ENCODE measurements at regions not wholly inside any gene's neighbourhood (a gene's known extent, or its start where the extent isn't known, plus 50 kb on each side); places are given as distances from the start of the nearest gene placed in this dataset.
"Not testable (repeated sequence)": the region's sequence is repeated elsewhere in the genome, so short reads cannot be mapped to it uniquely, and the experiment has no call there.

GRCh38 chr14:25303934-25304333 lies 254.0 kb upstream of the STXBP6 start:
- DNase-seq: no peak

- no peak for DNase-seq
Observed at GRCh38 chr14:25298238-25298637, 248.3 kb upstream of the STXBP6 start.

- DNase-seq: not testable (repeated sequence)
Observed at GRCh38 chr14:25290154-25290553, 240.2 kb upstream of the STXBP6 start.

- no peak for DNase-seq
Observed at GRCh38 chr14:25274529-25274928, 224.6 kb upstream of the STXBP6 start.

- DNase-seq: no peak
Observed at GRCh38 chr14:25267186-25267585, 217.2 kb upstream of the STXBP6 start.

GRCh38 chr14:25259470-25259869 lies 209.5 kb upstream of the STXBP6 start:
- no peak for DNase-seq

GRCh38 chr14:25252793-25253192 lies 202.8 kb upstream of the STXBP6 start:
- DNase-seq: no peak

- DNase-seq: no peak
Observed at GRCh38 chr14:25250516-25250915, 200.6 kb upstream of the STXBP6 start.

- DNase-seq: no peak
Observed at GRCh38 chr14:25247609-25248008, 197.7 kb upstream of the STXBP6 start.

- DNase-seq: no peak
Observed at GRCh38 chr14:25246751-25247150, 196.8 kb upstream of the STXBP6 start.

- DNase-seq: no peak
Observed at GRCh38 chr14:25239170-25239569, 189.2 kb upstream of the STXBP6 start.

- DNase-seq: no peak
Observed at GRCh38 chr14:25237845-25238244, 187.9 kb upstream of the STXBP6 start.

- no peak for DNase-seq
Observed at GRCh38 chr14:25233613-25234012, 183.7 kb upstream of the STXBP6 start.

GRCh38 chr14:25231004-25231403 lies 181.1 kb upstream of the STXBP6 start:
- no peak for DNase-seq

GRCh38 chr14:25226214-25226613 lies 176.3 kb upstream of the STXBP6 start:
- DNase-seq: no peak

- DNase-seq: no peak
Observed at GRCh38 chr14:25222256-25222655, 172.3 kb upstream of the STXBP6 start.

- DNase-seq: no peak
Observed at GRCh38 chr14:25220514-25220913, 170.6 kb upstream of the STXBP6 start.

GRCh38 chr14:25215607-25216006 lies 165.7 kb upstream of the STXBP6 start:
- no peak for DNase-seq

GRCh38 chr14:25197885-25198284 lies 147.9 kb upstream of the STXBP6 start:
- DNase-seq: no peak

- no peak for DNase-seq
Observed at GRCh38 chr14:25180221-25180620, 130.3 kb upstream of the STXBP6 start.

- no peak for DNase-seq
Observed at GRCh38 chr14:25178255-25178654, 128.3 kb upstream of the STXBP6 start.

- no peak for DNase-seq
Observed at GRCh38 chr14:25150934-25151790, 101.2 kb upstream of the STXBP6 start.

- DNase-seq: no peak
Observed at GRCh38 chr14:25150401-25150800, 100.5 kb upstream of the STXBP6 start.

GRCh38 chr14:25140411-25140810 lies 90.5 kb upstream of the STXBP6 start:
- DNase-seq: no peak

- DNase-seq: no peak
Observed at GRCh38 chr14:25136811-25137210, 86.9 kb upstream of the STXBP6 start.

All from activated naive CD4-positive, alpha-beta T cell treated with Interleukin-2 at 50 U/mL for 16 hours (primary cell).